NCI-H146 treated with DMSO at 0.1 percent for 48 hours (cell line): ENCODE measurements at regions not wholly inside any gene's neighbourhood (a gene's known extent, or its start where the extent isn't known, plus 50 kb on each side); places are given as distances from the start of the nearest gene placed in this dataset.

Source experiments
- DNase-seq: peaks from one replicate; lab custom pipeline; 2025; ENCODE audit not compliant: unreplicated experiment; lab: John Stamatoyannopoulos, UW

DNA sequence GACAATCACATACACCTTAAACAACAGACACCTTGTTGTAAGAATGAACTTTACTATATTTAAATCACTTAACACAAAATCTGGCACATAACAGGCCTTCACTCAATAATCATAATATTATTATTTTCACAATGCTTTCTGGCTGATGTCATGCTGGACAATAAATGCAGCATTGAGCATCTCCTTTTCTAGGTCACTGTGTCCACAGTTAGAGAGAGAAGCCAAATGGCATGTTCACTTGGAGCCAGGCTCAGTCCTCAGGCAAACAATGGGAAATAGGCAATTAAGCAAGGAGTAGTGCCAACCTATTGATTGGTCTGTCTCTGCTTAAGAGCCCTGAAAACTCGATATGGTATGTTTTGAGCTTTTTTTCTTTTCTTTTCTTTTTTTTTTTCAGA lies 50.6 kb upstream of the KLF4 start:
- DNase-seq, result no peak

DNA sequence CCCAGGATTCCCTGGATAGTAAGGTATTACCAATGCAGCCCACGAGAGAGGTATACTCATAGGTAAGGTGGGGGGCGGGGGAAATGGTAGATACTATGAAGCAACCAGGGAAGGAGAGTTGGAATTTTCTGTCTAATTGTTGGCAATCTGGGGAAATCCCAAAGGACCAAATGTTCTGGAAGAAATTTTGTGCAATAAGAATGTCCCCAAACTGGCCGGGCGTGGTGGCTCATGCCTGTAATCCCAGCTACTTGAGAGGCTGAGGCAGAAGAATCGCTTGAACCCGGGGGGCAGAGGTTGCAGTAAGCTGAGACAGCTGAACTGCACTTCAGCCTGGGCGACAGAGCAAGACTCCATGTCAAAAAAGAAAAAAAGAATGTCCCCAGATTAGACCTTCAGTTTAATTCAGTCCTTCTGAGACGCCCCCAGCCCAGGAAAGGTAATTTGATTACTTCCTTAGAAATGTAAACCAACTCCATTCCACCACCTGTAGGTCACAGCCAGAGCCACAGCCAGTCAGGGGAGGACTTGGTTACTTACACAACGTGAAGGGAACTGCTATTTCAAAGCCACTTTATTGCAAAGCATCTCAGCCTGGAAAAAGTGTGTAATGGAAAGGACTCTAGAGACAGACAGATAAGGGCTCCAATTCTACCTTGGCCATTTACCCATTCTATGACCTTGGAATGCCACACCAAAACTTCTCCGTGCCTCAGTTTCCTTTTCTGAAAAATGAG lies 50.0 kb upstream of the KLF4 start:
- no peak for DNase-seq
